ENCODE measurements at regions not wholly inside any gene's neighbourhood (a gene's known extent, or its start where the extent isn't known, plus 50 kb on each side); places are given as distances from the start of the nearest gene placed in this dataset.
"Not testable (repeated sequence)": the region's sequence is repeated elsewhere in the genome, so short reads cannot be mapped to it uniquely, and the experiment has no call there.

DNA sequence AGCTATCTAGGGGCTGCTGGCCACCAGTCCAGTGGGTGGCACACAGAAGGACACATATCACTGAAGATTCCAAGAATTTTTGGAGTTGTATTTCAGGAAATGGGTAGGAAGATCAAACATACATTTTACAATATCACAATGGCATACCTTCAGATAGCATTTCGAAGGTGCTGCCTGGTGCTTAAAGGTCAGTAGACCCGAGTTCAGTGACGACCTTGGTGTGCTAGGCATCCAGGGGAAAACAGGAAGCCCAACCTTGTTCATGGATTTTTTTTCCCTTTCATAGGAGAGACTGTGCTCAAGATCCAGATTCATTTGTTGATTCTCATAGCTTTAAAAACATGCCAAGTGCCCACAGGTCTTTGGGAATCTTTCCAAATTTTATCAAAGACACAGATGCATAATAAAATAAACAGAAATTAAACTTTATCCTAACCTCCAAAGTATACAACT, 51.0 kb upstream of the RCBTB2 start:
- no peak for DNase-seq

GRCh38 chr13:48585456-48585840, 52.6 kb upstream of the RCBTB2 start:
- DNase-seq: peak; percentile 74

GRCh38 chr13:48586591-48587103, 53.8 kb upstream of the RCBTB2 start:
- DNase-seq: peak; percentile 68

GRCh38 chr13:48588120-48588519, 55.2 kb upstream of the RCBTB2 start:
- DNase-seq: no peak

DNA sequence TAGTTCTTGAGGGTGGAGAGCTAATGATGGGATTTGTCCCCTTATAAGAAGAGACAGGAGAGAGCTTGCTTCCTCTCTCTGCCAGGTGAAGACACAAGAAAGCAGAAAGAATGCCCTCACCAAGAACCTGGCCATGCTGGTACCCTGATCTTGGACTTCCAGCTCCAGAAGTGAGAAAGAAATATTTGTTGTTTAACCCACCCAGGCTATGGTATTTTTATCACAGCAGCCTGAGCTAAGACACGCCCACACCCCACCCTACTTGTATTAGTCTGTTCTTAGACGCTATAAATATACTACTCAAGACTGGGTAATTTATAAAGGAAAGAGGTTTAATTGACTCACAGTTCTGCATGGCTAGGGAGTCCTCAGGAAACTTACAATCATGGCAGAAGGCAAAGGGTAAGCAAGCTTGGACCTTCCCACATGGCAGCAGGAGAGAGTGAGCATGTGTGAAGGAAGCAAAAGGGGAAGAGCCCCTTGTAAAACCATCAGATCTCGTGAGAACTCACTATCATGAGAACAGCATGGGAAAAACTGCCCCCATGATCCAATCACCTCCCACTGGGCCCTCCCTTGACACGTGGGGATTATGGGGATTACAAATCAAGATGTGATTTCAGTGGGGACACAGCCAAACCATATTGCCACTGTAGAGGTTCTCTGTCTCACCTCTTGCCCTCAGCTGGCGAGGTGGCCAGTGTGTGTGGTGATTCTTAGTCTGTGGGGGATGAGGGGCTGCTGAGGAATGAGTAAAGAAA, 57.4 kb upstream of the RCBTB2 start:
- DNase-seq: no peak

- DNase-seq: not testable (repeated sequence)
These were observed 58.4 kb upstream of the RCBTB2 start for GRCh38 chr13:48591124-48591872.

- no peak for DNase-seq
These were observed 59.2 kb upstream of the RCBTB2 start for GRCh38 chr13:48591889-48592687.

DNA sequence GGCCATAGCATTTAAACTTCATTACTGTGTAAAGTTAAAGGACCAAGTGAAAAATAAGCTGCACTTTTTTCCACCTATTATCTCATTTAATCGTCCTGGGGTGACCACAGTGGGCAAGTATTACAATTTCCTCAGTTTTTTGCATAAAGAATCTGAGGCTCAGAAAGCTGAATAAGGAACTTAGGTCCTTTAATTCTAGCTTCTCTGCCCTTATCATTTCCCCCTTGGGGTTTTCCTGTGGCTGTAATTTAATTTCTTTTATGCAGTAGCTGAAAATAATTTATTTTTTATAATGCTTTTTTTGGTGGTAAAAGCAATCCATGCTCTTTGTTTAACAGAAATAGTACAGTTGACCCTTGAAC, 59.8 kb upstream of the RCBTB2 start:
- no peak for DNase-seq

DNA sequence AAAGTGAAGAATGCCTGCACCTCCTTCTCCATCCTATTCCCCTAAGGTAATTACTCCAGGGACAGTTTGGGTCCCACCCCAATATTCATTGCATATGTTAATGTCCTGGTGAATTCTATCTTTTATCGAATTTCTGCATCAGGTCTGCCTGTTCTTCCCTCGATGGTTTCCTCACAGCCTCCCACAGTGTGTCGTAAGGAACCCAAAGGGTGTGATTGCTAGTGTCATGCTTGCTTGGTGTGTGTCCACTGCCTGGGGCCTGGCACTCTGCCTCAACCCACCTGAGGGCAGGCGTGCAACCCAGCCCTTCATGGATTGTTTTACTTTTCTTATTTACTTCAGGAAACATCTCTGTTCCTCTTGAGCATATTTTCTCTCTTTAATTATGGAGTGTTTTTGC, 60.2 kb upstream of the CYSLTR2 start:
- no peak for DNase-seq

GRCh38 chr13:48594096-48594815, 59.5 kb upstream of the CYSLTR2 start:
- DNase-seq: no peak

GRCh38 chr13:48595431-48596429, 58.0 kb upstream of the CYSLTR2 start:
- DNase-seq: peak; percentile 48

DNA sequence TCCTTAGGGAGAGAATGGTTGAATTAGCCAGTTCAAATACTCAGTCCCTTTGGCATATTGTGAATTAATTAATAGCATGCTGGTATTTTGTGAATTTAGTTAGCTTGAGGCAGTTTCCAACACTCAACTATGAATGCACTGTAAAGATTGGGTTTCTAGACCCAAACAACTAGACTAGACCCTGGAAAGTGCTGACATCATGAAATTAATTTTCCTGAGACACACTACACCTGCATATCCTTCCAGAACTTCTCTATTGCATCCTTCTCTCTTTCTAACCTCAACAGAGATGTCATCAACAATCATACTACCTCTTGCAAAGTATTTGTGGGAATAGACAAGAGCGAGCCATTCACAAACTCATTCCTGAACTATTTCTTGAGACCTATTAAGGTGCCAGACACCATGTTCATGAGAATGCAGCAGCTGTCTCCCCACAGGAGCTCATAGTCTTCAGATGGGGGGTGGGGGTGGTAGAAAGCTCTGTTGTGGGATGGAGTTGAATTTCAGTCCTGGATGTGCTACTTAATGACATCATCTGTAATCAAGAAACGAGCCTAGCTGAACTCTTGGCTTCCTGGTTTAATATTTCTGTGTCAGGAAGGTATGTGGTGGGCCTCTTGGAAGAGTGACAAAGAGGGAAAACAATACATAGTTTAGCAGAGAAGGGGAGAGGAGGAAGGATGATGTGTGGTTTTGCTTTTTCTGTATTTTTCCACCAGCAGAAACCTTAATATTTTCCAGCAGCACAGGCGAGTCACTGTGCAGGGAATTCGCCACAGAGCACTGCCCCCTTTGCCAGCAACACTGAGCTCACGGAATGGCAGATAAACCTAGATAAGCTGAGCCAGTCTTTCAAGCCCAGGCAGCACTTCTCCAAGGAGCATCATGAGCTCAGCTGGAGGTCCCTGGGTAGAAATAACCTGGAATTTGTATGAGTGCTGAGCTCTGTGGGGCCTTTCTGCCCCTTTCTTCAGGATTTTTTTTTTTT, 53.1 kb upstream of the CYSLTR2 start:
- DNase-seq: peak; percentile 51

DNA sequence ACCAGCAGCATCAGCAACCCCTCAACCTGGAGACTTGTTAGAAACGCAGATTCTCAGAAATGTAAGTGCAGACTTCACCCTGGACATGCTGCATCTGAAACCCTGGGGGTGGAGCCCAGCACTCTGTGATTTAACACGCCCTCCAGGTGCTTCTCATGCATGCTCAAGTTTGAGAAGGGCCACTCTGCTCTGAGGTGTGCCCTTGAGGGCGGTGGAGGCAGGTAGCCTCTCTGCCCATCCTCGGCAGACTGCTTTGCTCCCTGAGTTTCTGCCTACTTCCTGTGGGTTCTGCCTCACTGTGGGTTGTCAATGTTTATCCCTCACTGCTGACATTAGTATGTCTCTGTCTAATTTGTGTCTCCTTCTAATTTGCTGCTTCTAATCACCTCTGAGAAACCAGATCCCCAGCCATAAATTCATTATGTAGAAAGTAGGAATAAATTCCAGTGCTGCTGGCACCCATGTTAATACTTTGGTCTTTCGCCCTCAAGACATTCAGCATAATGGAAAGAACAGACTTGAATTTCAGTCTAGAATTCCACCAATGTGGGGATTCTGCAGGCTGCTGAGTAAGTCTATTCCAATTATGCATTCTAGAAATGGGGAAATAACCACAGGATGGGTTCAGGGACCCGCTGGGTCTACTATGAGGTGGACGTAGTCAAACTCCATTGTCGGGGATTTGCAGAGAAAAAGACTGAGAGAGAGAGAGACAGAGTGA, 51.3 kb upstream of the CYSLTR2 start:
- DNase-seq: no peak

DNA sequence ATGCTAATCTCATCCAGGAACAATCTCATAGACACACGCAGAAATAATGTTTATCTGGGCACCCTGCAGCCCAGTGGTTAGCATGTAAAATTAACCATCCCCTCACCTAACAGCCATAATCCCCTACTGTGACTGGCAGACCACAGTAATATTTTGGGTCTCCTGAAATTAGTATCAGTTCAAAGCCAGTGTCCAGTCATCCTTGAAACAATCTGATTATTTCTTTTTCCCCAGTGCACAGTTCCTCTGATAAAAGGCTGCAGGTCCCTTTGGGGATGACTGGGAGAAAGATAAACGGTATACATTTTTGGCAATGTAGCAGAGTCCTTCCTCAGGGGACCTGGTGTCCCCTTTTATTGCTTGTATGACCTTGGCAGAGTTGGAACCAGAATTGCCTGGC, 50.4 kb upstream of the CYSLTR2 start:
- no peak for DNase-seq

Data from right hindlimb (tissue), 1 donor.